OCI-LY3 (cell line): ENCODE measurements at regions not wholly inside any gene's neighbourhood (a gene's known extent, or its start where the extent isn't known, plus 50 kb on each side); places are given as distances from the start of the nearest gene placed in this dataset.

Experiments used
- EZH2phosphoT487 ChIP-seq: fragments of 200-600 bp; shearing (Covaris generic); IDR thresholded peaks from 2 replicates; pipeline ENCODE4 v1.6.1; 2018; ENCODE audit warnings: antibody characterized with exemption, mixed run types, low read depth
- TF ChIP-seq, protein P1 (sequence below): fragments of 200-600, 300-600 bp; sonication (generic); IDR thresholded peaks from 2 replicates; pipeline ENCODE4 v1.5.1; 2014; ENCODE audit warnings: antibody characterized with exemption, low read length, low read depth

DNA sequence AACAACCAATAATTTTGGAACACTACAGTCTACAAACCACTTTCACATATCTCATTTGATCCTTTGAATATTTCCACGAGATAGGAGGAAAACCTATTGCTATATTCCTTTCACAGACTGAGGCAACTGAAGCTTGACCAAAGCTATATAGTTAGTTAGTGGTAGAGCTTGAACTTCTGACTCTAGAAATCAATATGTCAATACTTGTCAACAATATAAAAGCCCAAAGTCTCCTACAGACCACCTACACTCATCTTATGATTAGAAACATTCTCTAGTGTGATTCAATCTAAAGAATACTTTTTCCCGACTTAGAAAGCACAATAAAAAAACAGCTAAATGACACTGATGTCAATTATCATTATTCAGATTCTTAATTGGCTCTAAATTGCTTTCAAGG lies 139.4 kb downstream of the RPS29 start:
- TF ChIP-seq, protein P1, sequence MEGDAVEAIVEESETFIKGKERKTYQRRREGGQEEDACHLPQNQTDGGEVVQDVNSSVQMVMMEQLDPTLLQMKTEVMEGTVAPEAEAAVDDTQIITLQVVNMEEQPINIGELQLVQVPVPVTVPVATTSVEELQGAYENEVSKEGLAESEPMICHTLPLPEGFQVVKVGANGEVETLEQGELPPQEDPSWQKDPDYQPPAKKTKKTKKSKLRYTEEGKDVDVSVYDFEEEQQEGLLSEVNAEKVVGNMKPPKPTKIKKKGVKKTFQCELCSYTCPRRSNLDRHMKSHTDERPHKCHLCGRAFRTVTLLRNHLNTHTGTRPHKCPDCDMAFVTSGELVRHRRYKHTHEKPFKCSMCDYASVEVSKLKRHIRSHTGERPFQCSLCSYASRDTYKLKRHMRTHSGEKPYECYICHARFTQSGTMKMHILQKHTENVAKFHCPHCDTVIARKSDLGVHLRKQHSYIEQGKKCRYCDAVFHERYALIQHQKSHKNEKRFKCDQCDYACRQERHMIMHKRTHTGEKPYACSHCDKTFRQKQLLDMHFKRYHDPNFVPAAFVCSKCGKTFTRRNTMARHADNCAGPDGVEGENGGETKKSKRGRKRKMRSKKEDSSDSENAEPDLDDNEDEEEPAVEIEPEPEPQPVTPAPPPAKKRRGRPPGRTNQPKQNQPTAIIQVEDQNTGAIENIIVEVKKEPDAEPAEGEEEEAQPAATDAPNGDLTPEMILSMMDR: no peak
- no peak for TF ChIP-seq EZH2phosphoT487
